ENCODE measurements at regions not wholly inside any gene's neighbourhood (a gene's known extent, or its start where the extent isn't known, plus 50 kb on each side); places are given as distances from the start of the nearest gene placed in this dataset.
"Not testable (repeated sequence)": the region's sequence is repeated elsewhere in the genome, so short reads cannot be mapped to it uniquely, and the experiment has no call there.

DNA sequence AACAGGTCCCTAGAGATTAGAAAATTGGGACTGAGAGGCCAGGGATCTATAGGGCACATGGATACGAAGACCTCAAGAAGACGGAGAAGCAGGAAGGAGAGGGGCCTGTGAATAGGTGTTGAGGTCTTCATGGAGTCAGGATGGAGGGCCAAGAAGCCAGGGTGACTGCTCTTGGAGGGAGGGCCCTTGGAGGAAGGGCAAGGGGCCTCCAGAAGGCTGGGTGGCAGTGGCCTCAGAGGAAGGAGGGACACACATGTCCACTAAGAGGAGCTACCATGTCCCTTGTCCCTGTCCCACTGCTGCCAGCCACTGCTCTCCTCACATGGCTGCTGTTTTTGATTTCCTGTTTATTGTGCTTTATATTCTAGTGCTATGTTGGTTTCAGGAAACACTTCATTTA is 589.5 kb upstream of the B3GAT1 start:
- intact Hi-C loops (cut with DNase I; ENCODE audit: low total_unique reads), result no loop called here
- WGBS, 2 donors, result 88 to 93% methylated on average over 2 of the region's 2 CpGs
- no peak overlapping the region for H3K4me3 ChIP-seq (ENCODE audit: low read depth, poor library complexity, severe bottlenecking)
- DNase-seq (ENCODE audit: low spot score in 2 of 2), result peak in 1 of 2 donors; percentile 40
- TF ChIP-seq, protein P1, sequence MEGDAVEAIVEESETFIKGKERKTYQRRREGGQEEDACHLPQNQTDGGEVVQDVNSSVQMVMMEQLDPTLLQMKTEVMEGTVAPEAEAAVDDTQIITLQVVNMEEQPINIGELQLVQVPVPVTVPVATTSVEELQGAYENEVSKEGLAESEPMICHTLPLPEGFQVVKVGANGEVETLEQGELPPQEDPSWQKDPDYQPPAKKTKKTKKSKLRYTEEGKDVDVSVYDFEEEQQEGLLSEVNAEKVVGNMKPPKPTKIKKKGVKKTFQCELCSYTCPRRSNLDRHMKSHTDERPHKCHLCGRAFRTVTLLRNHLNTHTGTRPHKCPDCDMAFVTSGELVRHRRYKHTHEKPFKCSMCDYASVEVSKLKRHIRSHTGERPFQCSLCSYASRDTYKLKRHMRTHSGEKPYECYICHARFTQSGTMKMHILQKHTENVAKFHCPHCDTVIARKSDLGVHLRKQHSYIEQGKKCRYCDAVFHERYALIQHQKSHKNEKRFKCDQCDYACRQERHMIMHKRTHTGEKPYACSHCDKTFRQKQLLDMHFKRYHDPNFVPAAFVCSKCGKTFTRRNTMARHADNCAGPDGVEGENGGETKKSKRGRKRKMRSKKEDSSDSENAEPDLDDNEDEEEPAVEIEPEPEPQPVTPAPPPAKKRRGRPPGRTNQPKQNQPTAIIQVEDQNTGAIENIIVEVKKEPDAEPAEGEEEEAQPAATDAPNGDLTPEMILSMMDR (IDR thresholded peaks at IDR 0.05), result no peak
- TF ChIP-seq POLR2A (IDR thresholded peaks at IDR 0.05), result no peak

DNA sequence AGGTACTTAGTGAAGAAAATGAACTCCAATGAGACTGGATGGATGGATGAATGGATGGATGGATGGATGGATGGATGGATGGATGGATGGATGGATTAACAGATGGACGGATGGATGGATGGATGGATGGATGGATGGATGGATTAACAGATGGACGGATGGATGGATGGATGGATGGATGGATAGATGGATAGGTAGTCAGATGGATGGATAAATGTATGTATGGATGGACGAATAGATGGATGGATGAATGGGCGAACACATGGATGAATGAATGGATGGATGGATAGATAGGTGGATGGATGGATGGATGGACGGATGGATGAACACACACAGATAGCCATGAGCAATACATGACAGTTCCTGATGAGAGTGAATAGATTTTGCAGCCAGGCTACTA is 589.0 kb upstream of the B3GAT1 start:
- H3K4me3 ChIP-seq (ENCODE audit: low read depth, poor library complexity, severe bottlenecking); DNase-seq (ENCODE audit: low spot score in 2 of 2); intact Hi-C loops (cut with DNase I; ENCODE audit: low total_unique reads): not testable (repeated sequence)
- 62 to 68% methylated on average over 5 of the region's 5 CpGs for WGBS, 2 donors

DNA sequence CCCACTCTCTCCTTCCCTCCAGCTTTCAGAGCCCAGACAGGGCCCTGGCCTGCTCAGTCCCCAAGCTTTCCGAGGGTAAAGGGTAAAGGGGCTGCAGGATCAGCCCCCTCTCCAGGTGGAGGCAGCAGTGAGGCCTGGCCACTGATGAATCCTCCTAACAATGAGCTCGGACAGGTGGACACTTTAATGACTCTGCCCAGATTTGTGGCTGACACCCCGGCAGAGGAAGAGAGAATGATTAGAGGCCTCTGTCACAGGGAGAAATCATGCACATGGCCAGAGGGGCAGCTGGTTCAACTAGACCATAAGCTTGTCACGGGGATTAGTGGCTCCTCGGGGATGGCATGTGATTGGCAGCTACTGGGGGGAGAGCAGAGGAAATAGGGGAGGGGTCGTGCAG is 587.5 kb upstream of the B3GAT1 start:
- TF ChIP-seq POLR2A (IDR thresholded peaks at IDR 0.05), result no peak
- TF ChIP-seq, protein P1 (IDR thresholded peaks at IDR 0.05), result no peak
- 13 to 28% methylated on average over 6 of the region's 6 CpGs for WGBS, 2 donors
- intact Hi-C loops (cut with DNase I; ENCODE audit: low total_unique reads), result no loop called here
- H3K4me3 ChIP-seq (ENCODE audit: low read depth, poor library complexity, severe bottlenecking), result no peak overlapping the region
- peak in 1 of 2 donors; percentile 54 for DNase-seq (ENCODE audit: low spot score in 2 of 2)

DNA sequence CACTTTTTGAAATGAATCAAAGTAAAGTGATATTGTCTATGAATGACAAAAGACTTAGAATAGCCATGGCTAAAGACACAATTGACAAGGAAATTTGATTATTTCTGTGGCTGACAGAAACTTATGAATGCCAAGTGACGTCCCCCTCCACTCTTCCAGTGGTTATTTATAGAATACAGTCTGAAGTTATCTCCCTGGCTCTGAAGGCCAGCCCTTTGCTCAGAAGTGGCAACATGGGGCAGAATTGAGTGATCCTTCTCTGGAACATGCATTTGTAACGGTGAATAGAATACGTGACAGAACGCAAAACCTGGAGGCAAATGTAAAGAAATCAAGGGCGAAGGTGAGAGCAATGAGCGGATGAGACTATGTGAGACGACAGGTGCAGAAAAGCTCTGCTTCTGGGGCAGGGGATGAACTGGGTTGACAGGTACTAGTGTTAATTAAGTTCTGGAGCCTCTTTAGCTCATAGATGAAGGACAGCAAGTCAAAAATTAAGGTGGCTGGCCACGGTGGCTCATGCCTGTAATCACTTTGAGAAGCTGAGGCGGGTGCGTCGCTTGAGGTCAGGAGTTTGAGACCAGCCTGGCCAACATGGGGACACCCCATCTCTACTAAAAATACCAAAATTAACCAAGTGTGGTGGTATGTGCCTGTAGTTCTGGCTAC is 585.7 kb upstream of the B3GAT1 start:
- WGBS, 2 donors, result 88 to 90% methylated on average over 11 of the region's 11 CpGs

DNA sequence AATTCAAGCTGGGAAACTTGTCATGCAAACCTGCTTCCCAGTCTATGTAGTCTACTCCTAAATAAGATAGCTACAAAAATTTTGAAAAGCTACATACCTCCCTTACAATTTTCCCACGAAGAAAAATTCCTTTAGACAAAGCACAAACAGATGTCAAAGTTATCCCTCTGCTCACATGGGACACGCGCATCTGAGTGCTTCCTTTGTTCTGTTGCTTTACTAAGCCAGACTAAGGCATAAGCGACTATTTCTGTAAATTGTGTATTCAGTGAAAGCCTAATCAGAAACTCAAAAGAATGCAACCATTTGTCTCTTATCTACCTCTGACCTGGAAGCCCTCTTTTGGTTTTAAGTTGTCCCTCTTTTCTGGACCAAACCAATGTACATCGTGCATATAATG is 583.7 kb upstream of the B3GAT1 start:
- no peak for TF ChIP-seq POLR2A (IDR thresholded peaks at IDR 0.05)
- TF ChIP-seq, protein P1 (IDR thresholded peaks at IDR 0.05), result no peak
- H3K4me3 ChIP-seq (ENCODE audit: low read depth, poor library complexity, severe bottlenecking), result no peak overlapping the region
- intact Hi-C loops (cut with DNase I; ENCODE audit: low total_unique reads), result no loop called here
- WGBS, 2 donors, result 36 to 40% methylated on average over 5 of the region's 5 CpGs
- DNase-seq (ENCODE audit: low spot score in 2 of 2), result no peak

More for the DNA sequence above, 585.7 kb upstream of the B3GAT1 start:
- intact Hi-C loops (cut with DNase I; ENCODE audit: low total_unique reads), result no loop called here
- DNase-seq (ENCODE audit: low spot score in 2 of 2), result peak in 1 of 2 donors; percentile 74
- H3K4me3 ChIP-seq (ENCODE audit: low read depth, poor library complexity, severe bottlenecking), result no peak overlapping the region
- TF ChIP-seq, protein P1 (IDR thresholded peaks at IDR 0.05), result no peak
- TF ChIP-seq POLR2A (IDR thresholded peaks at IDR 0.05), result no peak

DNA sequence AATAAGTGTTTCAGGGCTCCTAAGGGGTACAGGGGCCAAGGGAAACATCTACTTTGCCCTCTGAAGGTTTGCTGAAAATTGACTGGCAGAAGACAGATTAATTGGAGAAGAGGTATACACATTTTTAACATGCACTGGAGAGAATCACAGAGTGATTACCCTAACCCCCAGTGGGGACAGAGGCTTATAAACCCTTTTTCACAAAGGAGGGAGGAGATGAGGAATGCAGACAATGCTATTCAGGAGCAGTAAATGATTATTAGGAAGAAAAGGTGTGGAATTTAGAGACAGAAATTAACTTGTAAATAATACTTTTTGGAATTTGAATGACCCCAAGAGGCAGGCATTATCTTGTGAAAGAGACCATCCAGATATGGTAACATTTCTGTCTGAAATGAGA is 582.4 kb upstream of the B3GAT1 start:
- H3K4me3 ChIP-seq (ENCODE audit: low read depth, poor library complexity, severe bottlenecking), result no peak overlapping the region
- intact Hi-C loops (cut with DNase I; ENCODE audit: low total_unique reads), result no loop called here
- DNase-seq (ENCODE audit: low spot score in 2 of 2), result no peak
- TF ChIP-seq, protein P1 (IDR thresholded peaks at IDR 0.05), result no peak
- no peak for TF ChIP-seq POLR2A (IDR thresholded peaks at IDR 0.05)

All from lower leg skin (tissue), 4 donors.